HL-60 (cell line): ENCODE measurements at regions not wholly inside any gene's neighbourhood (a gene's known extent, or its start where the extent isn't known, plus 50 kb on each side); places are given as distances from the start of the nearest gene placed in this dataset.

Experiments used
- GABPA ChIP-seq: IDR thresholded peaks from 2 replicates; pipeline ENCODE4 v1.6.1; 2012; ENCODE audit warnings: low read depth
- POLR2AphosphoS5 ChIP-seq: IDR thresholded peaks from 2 replicates; pipeline ENCODE4 v1.6.1; 2012; ENCODE audit warnings: low read depth
- SPI1 ChIP-seq: IDR thresholded peaks from 2 replicates; pipeline ENCODE4 v1.6.1; 2012; ENCODE audit warnings: low read depth, mild to moderate bottlenecking, borderline replicate concordance
- TF ChIP-seq, protein P1 (sequence below): IDR thresholded peaks from 2 replicates; pipeline ENCODE4 v1.6.1; 2012; ENCODE audit warnings: low read depth; ENCODE audit not compliant: insufficient replicate concordance
- TF ChIP-seq, protein P2 (sequence below): IDR thresholded peaks from one replicate; pipeline ENCODE4 v1.5.1; 2011; ENCODE audit warnings: low read length, control low read depth, inconsistent platforms; ENCODE audit not compliant: insufficient read depth

- TF ChIP-seq, protein P1, sequence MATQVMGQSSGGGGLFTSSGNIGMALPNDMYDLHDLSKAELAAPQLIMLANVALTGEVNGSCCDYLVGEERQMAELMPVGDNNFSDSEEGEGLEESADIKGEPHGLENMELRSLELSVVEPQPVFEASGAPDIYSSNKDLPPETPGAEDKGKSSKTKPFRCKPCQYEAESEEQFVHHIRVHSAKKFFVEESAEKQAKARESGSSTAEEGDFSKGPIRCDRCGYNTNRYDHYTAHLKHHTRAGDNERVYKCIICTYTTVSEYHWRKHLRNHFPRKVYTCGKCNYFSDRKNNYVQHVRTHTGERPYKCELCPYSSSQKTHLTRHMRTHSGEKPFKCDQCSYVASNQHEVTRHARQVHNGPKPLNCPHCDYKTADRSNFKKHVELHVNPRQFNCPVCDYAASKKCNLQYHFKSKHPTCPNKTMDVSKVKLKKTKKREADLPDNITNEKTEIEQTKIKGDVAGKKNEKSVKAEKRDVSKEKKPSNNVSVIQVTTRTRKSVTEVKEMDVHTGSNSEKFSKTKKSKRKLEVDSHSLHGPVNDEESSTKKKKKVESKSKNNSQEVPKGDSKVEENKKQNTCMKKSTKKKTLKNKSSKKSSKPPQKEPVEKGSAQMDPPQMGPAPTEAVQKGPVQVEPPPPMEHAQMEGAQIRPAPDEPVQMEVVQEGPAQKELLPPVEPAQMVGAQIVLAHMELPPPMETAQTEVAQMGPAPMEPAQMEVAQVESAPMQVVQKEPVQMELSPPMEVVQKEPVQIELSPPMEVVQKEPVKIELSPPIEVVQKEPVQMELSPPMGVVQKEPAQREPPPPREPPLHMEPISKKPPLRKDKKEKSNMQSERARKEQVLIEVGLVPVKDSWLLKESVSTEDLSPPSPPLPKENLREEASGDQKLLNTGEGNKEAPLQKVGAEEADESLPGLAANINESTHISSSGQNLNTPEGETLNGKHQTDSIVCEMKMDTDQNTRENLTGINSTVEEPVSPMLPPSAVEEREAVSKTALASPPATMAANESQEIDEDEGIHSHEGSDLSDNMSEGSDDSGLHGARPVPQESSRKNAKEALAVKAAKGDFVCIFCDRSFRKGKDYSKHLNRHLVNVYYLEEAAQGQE = no peak
- TF ChIP-seq, protein P2, sequence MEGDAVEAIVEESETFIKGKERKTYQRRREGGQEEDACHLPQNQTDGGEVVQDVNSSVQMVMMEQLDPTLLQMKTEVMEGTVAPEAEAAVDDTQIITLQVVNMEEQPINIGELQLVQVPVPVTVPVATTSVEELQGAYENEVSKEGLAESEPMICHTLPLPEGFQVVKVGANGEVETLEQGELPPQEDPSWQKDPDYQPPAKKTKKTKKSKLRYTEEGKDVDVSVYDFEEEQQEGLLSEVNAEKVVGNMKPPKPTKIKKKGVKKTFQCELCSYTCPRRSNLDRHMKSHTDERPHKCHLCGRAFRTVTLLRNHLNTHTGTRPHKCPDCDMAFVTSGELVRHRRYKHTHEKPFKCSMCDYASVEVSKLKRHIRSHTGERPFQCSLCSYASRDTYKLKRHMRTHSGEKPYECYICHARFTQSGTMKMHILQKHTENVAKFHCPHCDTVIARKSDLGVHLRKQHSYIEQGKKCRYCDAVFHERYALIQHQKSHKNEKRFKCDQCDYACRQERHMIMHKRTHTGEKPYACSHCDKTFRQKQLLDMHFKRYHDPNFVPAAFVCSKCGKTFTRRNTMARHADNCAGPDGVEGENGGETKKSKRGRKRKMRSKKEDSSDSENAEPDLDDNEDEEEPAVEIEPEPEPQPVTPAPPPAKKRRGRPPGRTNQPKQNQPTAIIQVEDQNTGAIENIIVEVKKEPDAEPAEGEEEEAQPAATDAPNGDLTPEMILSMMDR = no peak
- TF ChIP-seq POLR2AphosphoS5 (no peak), GABPA (no peak), SPI1 (no peak)
Observed at GRCh38 chr15:36372968-36373367, 206.5 kb upstream of the CDIN1 start.
